T-helper 1 cell (primary cell): ENCODE measurements at regions not wholly inside any gene's neighbourhood (a gene's known extent, or its start where the extent isn't known, plus 50 kb on each side); places are given as distances from the start of the nearest gene placed in this dataset.

Experiments used
- DNase-seq, 5 donors: peaks; one replicate each; pipeline ENCODE4 v3.0.0-alpha.2; 2012 to 2020

DNA sequence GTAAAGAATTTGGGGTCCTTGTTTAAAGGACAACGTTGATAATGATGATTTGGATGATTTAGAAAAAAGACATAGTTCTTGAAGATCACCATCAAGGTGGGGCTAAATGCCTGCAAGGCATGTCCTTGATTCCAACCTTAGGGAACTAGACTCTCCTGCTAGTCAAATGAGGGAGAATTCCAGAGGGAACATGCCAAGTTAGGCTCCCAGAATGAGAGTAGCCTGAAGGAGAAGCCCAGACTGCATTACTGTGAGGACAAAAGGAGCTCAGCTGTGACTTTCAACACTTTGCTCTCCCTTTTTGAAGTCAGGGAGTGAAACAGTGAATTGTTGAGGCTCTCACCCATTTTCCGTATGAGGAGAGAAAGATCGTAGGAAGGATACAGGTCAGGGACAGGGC lies 95.2 kb upstream of the TBX3 start:
- DNase-seq = no peak

DNA sequence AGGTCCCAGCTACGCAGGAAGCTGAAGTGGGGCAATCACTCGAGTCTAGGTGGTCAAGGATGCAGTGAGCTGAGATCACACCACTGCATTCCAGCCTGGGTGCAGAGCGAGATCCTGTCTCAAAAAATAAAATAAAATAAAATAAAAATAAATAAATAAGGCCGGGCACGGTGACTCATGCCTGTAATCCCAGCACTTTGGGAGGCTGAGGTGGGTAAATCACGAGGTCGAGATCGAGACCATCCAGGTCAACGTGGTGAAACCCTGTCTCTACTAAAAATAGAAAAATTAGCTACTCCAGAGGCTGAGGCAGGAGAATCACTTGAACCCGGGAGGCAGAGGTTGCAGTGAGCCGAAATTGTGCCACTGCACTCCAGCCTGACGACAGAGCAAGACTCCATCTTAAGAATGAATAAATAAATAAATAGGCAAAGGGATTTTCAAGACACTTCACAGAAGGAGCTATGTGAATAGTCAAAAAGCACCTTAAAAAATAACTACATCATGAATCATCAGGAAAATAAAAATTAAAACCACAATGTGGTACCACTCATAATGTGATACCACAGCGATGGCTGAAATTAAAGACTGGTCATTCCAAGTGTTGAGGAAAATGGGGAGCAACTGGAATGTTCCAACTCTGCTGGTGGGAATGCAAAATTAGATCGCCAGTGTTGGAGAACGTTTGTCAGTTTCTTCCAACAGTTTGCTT lies 92.9 kb upstream of the TBX3 start:
- DNase-seq = no peak

DNA sequence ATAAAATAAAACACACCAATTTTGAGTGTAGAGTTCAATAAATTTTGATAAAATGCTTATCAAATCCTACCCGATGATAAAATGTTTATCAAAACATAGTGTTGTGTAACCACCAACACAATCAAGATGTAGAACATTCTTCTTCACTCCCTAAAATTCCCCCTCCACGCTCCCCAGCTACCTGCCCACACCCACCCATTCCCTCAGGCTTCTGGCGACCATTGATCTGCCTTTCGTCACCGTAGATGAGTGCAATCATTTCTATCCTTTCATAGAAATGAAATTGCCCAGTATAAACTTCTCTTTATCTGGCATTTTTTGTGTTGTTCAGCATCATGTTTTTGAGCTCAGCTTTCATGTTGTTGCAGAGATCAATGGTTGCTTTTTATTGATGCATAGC lies 90.7 kb upstream of the TBX3 start:
- DNase-seq = no peak

- no peak for DNase-seq
Observed at GRCh38 chr12:114774197-114774596, 90.2 kb upstream of the TBX3 start.

DNA sequence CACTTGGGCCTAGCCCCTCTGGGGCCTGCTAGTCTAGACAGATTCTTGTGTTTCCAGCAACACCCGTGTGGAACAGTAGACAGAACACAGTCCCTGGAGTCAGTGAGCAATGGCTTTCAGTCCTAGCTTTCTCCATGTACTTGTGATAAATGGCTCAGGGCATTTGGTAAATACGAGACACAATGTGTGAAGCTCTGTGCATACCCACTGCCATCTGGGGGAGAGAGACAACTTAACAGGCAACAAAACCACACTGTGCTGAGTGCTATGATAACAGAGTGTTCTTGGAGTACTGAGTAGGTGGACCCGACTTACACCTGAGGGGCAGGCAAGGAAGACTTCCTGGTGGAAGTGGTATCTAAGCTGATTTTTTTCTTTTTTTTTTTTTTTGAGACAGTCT lies 86.3 kb upstream of the TBX3 start:
- no peak for DNase-seq

- no peak for DNase-seq
Observed at GRCh38 chr12:114769634-114770033, 85.7 kb upstream of the TBX3 start.

DNA sequence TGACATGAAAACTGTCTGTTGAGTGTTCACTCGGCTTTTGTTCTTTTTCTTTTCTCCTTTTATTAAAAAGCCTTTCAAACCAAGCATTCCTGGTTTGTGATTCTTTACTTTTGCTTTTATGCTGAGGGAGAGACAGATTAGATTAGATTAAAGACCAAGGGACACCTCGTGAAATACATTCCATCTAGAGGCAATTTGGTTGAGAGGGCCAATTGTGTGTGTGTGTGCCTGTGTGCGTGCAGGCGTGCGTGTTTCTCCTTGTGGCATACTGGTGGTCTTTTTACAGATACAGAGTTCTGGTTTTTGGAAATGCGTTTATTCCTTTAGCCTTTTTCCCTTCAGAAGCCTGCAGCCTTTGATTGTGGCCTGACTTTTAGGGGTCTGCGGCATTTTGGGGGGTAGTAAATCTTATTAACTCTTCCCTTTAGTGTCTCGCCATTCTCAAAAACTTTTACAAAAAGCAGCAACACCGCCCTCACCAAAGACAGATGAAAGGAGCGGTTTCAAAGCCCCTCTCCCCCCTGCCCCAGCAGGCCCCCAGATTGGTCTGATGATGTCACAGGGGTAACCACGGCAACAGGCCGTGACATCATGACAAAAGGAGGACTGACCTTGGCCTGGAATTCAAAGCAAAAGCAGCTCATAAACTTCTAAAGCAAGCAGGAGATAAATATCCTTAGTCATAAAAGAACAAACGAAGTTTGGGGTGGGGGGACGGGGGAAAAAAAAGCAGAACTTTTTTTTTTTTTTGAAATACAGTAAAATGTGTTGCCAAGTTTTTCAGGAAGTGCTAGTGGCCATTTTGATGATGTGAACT lies 84.1 kb upstream of the TBX3 start:
- no peak for DNase-seq

GRCh38 chr12:114767084-114767760 lies 83.2 kb upstream of the TBX3 start:
- no peak for DNase-seq

GRCh38 chr12:114765960-114766691 lies 82.2 kb upstream of the TBX3 start:
- no peak for DNase-seq

DNA sequence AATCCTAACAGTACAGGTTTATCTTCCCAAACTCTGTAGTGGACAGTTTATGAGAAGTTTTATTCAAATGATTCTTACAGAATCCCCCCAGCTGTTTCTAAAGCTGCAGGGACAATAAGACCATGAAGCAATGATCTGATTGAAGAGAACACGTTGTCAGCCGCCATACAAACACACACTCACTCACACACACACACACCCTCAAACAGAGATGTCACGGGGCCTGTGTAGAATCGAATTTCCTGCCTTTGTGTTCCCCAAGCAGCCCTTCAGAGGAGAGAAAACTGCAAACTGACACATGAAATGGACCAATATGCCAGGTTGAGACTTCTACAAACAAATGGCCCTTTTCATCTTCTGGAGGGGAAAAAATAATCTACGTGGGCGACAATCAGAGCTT lies 80.5 kb upstream of the TBX3 start:
- DNase-seq = no peak

GRCh38 chr12:114762490-114763110 lies 78.6 kb upstream of the TBX3 start:
- DNase-seq = no peak

DNA sequence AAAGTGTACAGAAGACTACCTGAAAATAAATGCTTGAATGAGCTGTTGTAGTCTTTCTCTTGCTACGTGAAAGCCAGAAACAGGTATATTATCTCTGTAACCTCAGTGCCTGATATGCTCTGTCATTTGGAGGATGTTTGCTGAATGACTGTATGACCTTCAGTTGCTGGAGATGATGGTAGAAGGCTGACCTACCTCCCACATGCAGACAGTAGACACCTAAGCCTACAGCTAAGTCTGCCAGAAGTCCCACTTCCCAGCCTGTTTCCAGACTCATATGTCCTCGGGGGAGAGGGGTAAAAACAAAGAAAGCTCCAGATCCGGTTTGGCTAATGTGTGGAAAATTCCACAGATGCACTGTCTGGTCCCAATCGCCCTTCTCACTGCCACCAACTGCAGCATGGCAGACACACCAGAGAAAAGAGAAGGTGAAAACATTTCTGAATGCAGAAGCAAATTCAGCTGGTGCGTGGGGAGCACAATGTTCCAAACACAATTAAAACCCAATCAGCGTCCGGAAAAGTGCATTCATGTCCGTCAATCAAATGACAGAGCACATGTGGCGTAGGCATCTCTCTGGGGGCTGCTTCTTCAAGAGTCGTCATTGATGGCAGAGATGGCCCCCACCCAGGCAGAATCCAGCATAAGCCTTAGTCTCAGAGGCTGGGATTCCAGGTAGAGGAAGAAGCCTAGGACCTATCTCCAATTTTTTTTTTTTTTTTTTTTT lies 76.3 kb upstream of the TBX3 start:
- DNase-seq = no peak

GRCh38 chr12:114759635-114760034 lies 75.7 kb upstream of the TBX3 start:
- no peak for DNase-seq

DNA sequence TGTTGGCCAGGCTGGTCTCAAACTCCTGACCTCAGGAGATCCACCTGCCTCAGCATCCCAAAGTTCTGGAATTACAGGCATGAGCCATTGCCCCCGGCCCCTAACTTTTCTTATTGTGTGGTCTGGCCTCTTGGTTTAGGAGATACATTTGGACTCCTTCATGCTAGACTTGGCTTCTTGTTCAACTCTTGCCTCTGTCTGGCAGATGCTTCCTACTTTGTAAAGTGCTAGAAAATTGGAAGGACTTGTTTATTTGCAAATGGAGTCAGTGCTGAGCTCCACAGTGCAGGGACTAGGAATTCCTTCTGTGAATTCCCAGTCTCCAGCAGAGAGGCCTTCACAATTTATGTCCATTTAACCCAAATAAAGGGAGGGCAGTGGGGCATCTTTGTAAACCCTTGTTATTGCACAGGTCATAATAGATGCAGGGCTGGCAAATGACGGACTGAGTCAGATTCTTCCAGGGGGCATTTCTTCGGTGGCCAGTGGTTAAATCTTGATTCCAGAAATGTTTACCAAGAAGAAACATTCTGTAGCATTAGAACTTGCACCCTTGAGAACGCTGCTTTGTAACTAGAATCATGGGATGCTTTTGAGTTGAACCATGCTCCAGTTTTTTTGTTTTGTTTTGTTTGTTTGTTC lies 73.8 kb upstream of the TBX3 start:
- no peak for DNase-seq

GRCh38 chr12:114752217-114752616 lies 68.2 kb upstream of the TBX3 start:
- no peak for DNase-seq

DNA sequence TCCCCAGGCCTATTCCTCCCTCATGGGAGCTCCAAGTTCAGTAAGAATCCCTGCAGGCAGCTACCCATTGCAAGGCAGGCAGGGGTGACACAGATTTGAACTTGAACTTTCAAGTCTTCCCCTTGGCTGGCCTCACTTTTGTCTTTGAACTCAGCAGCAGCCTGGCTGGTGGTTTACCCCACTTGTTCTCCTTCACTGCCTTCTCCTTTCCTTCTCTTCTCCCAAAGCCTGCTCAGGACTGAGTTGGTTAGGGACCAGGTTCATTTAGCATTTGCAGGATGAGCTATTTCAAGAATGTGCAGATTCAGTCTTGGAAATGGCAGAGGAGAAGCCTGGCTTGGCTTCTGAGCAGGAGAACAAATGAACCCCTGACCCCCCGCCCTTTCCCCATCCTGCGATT lies 67.7 kb upstream of the TBX3 start:
- no peak for DNase-seq

DNA sequence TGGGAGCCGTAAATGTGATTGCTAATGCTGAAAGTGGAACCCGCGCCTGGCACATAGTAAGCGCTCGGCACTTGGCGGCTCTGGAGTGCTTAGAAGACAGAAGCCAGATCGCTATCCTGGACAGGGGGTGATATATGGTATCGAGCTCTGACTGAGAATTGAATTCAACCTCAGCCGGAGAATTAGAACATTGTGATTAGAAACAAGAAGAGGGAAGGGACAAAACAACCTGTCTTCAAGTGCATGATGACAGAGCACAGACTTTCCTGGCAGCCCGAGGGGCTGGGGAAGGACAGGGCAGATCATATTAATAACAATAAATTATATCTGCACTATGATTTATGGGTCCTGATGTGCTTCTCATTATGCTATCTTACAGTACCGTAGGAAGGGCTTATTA lies 66.9 kb upstream of the TBX3 start:
- no peak for DNase-seq

DNA sequence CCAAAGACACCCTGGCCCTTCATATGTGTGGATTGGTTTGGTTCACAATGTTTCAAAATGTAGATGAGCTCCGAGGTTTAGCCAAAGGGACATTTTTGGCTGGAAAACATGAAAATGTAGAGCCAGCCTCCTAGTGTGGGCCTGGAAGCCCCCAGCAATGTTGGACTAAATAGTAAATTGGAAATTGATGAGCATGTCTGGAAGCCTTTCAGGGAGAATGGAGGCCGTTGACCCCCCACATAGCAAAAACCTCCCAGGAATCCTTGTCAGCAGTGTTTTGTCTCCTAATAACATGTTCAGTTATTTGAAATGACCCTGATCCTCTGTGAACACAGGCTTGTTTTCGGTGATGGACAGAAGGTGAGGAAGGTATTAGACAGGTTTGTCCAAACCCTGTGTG lies 65.1 kb upstream of the TBX3 start:
- no peak for DNase-seq

DNA sequence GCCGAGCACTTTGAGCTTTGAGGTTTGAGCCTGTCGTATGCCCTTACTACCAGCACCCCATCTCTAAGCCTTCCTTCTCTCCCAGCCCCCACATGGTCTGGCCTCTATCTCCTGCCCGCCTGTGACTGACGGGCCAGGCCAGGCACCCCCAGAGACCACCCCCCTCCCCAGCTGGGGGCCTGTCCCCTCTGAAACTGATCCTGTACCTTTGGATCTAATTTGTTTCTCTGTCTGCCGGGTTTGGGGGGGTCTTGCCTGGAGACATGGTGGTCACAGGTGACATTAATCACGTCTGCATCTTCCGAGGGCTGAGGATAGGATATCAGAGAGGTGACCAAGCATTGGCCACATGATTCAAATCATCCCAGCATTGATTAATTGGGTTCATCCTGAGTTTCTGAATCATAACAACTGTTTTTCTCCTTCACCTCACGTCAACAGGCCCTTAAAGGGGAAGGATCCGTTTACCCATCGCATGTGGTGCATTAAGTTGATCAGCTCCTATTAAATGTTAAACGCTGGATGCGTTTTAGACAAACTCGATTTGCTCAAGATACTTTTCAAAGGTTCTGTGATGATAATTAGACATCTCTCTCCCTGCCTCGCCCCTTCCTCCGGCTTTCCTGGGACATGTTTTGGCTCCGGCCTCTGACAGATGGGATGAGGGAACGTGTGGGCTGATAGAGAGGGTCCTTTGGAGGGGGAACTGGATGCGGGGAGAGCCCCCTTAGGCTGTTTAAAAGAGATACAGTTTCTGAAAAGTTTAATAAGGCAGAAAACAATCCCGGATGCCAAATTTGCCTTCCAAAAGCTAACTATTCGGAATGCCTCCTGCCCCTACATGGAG lies 63.3 kb upstream of the TBX3 start:
- no peak for DNase-seq

DNA sequence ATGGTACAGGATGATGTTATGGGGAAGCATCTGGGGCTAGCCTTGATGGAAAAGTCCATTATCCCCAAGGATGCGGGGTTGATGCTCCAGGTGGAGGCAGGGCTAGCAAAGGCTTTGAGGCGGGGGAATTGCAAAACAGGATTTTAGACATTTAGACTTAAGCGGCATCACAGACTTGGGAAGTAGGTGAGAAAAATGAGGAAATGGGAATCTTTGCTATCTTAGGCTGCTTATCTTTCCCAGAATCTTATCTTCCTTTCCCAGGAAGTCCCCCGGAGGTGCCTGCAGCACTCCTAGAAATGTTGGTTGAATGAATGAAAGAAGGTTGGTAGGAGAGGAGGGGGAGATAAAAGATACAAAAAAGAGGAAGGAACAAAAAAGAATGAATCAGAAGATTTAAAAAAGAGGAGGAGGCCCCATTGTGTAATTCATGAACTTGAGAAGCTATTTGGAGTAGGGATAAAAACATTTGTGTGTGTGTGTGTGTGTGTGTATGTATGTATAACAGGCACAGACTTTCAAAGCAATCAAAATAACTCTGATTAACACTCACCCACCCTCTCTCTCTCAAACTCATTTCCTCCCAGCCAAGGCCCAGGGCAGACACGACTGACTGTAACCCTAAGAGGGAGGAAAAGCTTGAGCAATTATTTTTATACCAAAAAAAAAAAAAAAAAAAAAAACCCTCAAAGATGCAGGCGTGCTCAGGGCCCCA lies 62.5 kb upstream of the TBX3 start:
- no peak for DNase-seq
